Adrenal gland (tissue), 5 donors: ENCODE measurements at regions not wholly inside any gene's neighbourhood (a gene's known extent, or its start where the extent isn't known, plus 50 kb on each side); places are given as distances from the start of the nearest gene placed in this dataset.

ENCODE experiments used
- CTCF ChIP-seq, 6 experiments: fragments of 450-650 bp in 4 of 6; fragments of 200-600 bp in 2 of 6; sonication (generic) in 1 of 6; IDR thresholded peaks; 1 replicate in 5 of 6; 2 replicates in 1 of 6; pipeline versions ENCODE4 v1.5.1 to v1.8.0; 2016 to 2021; ENCODE audit warnings: antibody characterized with exemption in 6 of 6, mild to moderate bottlenecking in 2 of 6, moderate library complexity in 1 of 6
- POLR2A ChIP-seq, 2 donors: fragments of 450-650 bp; IDR thresholded peaks; one replicate each; pipeline ENCODE4 v1.6.1; 2017; ENCODE audit warnings: antibody characterized with exemption in 2 of 2, mild to moderate bottlenecking in 2 of 2, moderate library complexity in 1 of 2
- donor health status: DM: no; HTN: no; CAD: no.

GRCh38 chr1:69455718-69456117 lies 112.0 kb upstream of the LRRC7 start:
- TF ChIP-seq CTCF (IDR thresholded peaks at IDR 0.05) (no peak), POLR2A (IDR thresholded peaks at IDR 0.05) (no peak)
